ENCODE measurements at regions not wholly inside any gene's neighbourhood (a gene's known extent, or its start where the extent isn't known, plus 50 kb on each side); places are given as distances from the start of the nearest gene placed in this dataset.
"Not testable (repeated sequence)": the region's sequence is repeated elsewhere in the genome, so short reads cannot be mapped to it uniquely, and the experiment has no call there.

DNA sequence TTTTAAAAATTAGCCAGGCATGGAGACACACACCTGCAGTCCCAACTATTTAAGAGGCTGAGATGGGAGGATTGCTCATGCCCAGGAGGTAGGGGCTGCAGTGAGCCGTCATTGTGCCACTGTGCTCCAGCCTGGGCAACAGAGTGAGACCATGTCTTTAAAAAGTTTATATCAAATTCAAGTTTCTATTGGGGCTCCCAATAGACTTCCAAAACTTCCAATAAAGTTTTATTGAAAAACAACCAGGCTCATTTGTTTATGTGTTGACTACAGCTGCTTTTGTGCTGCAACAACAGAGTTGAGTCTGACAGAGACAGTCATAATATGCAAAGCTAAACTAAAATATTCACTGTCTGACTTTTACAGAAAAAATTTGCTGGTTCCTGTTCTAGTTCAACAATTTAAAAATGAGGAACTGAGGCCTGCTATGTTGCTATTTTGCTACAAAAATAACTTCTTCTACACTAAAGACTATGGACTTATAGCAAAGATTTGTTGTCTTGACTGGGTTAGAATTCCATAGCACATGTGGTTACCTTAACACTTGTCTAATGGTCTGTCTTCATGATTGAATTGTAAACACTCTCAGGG is 63.3 kb upstream of the RELL1 start:
- POLR2A ChIA-PET (ENCODE audit: unreplicated experiment), result no interaction called here
- no peaks in the 10 kb centered on the region for H3K4me1 ChIP-seq (replicated peaks; ENCODE audit: insufficient read depth)
- no peaks in the 10 kb centered on the region for H3K36me3 ChIP-seq (ENCODE audit: low read depth)
- no peaks in the 10 kb centered on the region for H3K79me2 ChIP-seq (ENCODE audit: low read depth)
- H3K9me3 ChIP-seq (ENCODE audit: insufficient read depth, low read depth), result no peaks in the 10 kb centered on the region
- no peaks in the 10 kb centered on the region for H3K9me2 ChIP-seq (ENCODE audit: insufficient read depth)
- H3K4me2 ChIP-seq, result no peak overlapping the region
- no peaks in the 10 kb centered on the region for H4K20me1 ChIP-seq (ENCODE audit: insufficient read depth)
- CTCF ChIA-PET, result no interaction called here
- no peaks in the 10 kb centered on the region for H3K27me3 ChIP-seq (ENCODE audit: insufficient read depth, low read depth)
- BruUV-seq (replicated peaks), result no TSS peak
- H3F3A ChIP-seq (ENCODE audit: insufficient read depth, low read depth), result no peaks in the 10 kb centered on the region
- H2AFZ ChIP-seq, result no peak overlapping the region
- DNase-seq, result no peak
- no peak for TF ChIP-seq EZH2 (IDR thresholded peaks at IDR 0.05; ENCODE audit: low read depth)
- TF ChIP-seq, protein P1, sequence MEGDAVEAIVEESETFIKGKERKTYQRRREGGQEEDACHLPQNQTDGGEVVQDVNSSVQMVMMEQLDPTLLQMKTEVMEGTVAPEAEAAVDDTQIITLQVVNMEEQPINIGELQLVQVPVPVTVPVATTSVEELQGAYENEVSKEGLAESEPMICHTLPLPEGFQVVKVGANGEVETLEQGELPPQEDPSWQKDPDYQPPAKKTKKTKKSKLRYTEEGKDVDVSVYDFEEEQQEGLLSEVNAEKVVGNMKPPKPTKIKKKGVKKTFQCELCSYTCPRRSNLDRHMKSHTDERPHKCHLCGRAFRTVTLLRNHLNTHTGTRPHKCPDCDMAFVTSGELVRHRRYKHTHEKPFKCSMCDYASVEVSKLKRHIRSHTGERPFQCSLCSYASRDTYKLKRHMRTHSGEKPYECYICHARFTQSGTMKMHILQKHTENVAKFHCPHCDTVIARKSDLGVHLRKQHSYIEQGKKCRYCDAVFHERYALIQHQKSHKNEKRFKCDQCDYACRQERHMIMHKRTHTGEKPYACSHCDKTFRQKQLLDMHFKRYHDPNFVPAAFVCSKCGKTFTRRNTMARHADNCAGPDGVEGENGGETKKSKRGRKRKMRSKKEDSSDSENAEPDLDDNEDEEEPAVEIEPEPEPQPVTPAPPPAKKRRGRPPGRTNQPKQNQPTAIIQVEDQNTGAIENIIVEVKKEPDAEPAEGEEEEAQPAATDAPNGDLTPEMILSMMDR (conservative IDR thresholded peaks at IDR 0.05), result no peak
- H3K27ac ChIP-seq, result no peak overlapping the region
- intact Hi-C loops (cut with micrococcal nuclease; ENCODE audit: unreplicated experiment), result no loop called here
- H3K4me3 ChIP-seq, result no peak overlapping the region

- no peaks in the 10 kb centered on the region for H3K4me1 ChIP-seq (replicated peaks; ENCODE audit: insufficient read depth)
- POLR2A ChIA-PET (ENCODE audit: unreplicated experiment), result no interaction called here
- no peak for DNase-seq
- H2AFZ ChIP-seq, result no peak overlapping the region
- H3K36me3 ChIP-seq (ENCODE audit: low read depth), result no peaks in the 10 kb centered on the region
- H3K27me3 ChIP-seq (ENCODE audit: insufficient read depth, low read depth), result no peaks in the 10 kb centered on the region
- TF ChIP-seq, protein P1 (conservative IDR thresholded peaks at IDR 0.05), result no peak
- TF ChIP-seq EZH2 (IDR thresholded peaks at IDR 0.05; ENCODE audit: low read depth), result no peak
- H3F3A ChIP-seq (ENCODE audit: insufficient read depth, low read depth), result no peaks in the 10 kb centered on the region
- H3K9me3 ChIP-seq (ENCODE audit: insufficient read depth, low read depth), result no peaks in the 10 kb centered on the region
- H4K20me1 ChIP-seq (ENCODE audit: insufficient read depth), result no peaks in the 10 kb centered on the region
- no peak overlapping the region for H3K4me3 ChIP-seq
- CTCF ChIA-PET, result no interaction called here
- no TSS peak for BruUV-seq (replicated peaks)
- H3K4me2 ChIP-seq, result no peak overlapping the region
- H3K9me2 ChIP-seq (ENCODE audit: insufficient read depth), result no peaks in the 10 kb centered on the region
- H3K79me2 ChIP-seq (ENCODE audit: low read depth), result no peaks in the 10 kb centered on the region
- H3K27ac ChIP-seq, result no peak overlapping the region
- intact Hi-C loops (cut with micrococcal nuclease; ENCODE audit: unreplicated experiment), result no loop called here
These were observed 62.3 kb upstream of the RELL1 start for GRCh38 chr4:37748485-37748884.

- CTCF ChIA-PET, result no interaction called here
These were observed 61.7 kb upstream of the RELL1 start for GRCh38 chr4:37747772-37748330.

GRCh38 chr4:37746852-37747251 is 60.7 kb upstream of the RELL1 start:
- H3K4me1 ChIP-seq (replicated peaks; ENCODE audit: insufficient read depth); CTCF ChIA-PET: not testable (repeated sequence)

More at GRCh38 chr4:37747772-37748330, 61.7 kb upstream of the RELL1 start:
- no TSS peak for BruUV-seq (replicated peaks)
- Histone ChIP-seq H2AFZ (no peak overlapping the region), H3F3A (ENCODE audit: insufficient read depth, low read depth) (no peaks in the 10 kb centered on the region), H3K9me3 (ENCODE audit: insufficient read depth, low read depth) (no peaks in the 10 kb centered on the region), H3K4me1 (replicated peaks; ENCODE audit: insufficient read depth) (no peaks in the 10 kb centered on the region), H3K36me3 (ENCODE audit: low read depth) (no peaks in the 10 kb centered on the region), H3K9me2 (ENCODE audit: insufficient read depth) (no peaks in the 10 kb centered on the region), H3K79me2 (ENCODE audit: low read depth) (no peaks in the 10 kb centered on the region), H4K20me1 (ENCODE audit: insufficient read depth) (no peaks in the 10 kb centered on the region), H3K27ac (no peak overlapping the region), H3K4me3 (no peak overlapping the region), H3K4me2 (no peak overlapping the region), H3K27me3 (ENCODE audit: insufficient read depth, low read depth) (no peaks in the 10 kb centered on the region)
- TF ChIP-seq, protein P1 (conservative IDR thresholded peaks at IDR 0.05), result no peak
- TF ChIP-seq EZH2 (IDR thresholded peaks at IDR 0.05; ENCODE audit: low read depth), result no peak
- intact Hi-C loops (cut with micrococcal nuclease; ENCODE audit: unreplicated experiment), result no loop called here
- DNase-seq, result no peak
- POLR2A ChIA-PET (ENCODE audit: unreplicated experiment), result no interaction called here

More at GRCh38 chr4:37746852-37747251, 60.7 kb upstream of the RELL1 start:
- H3K4me2 ChIP-seq; H3K27ac ChIP-seq; H3F3A ChIP-seq (ENCODE audit: insufficient read depth, low read depth); H3K4me3 ChIP-seq; H2AFZ ChIP-seq; H4K20me1 ChIP-seq (ENCODE audit: insufficient read depth); H3K79me2 ChIP-seq (ENCODE audit: low read depth); POLR2A ChIA-PET (ENCODE audit: unreplicated experiment); H3K9me3 ChIP-seq (ENCODE audit: insufficient read depth, low read depth); H3K27me3 ChIP-seq (ENCODE audit: insufficient read depth, low read depth); H3K9me2 ChIP-seq (ENCODE audit: insufficient read depth); H3K36me3 ChIP-seq (ENCODE audit: low read depth); BruUV-seq (replicated peaks); intact Hi-C loops (cut with micrococcal nuclease; ENCODE audit: unreplicated experiment); DNase-seq: not testable (repeated sequence)

Measured in PC-9 (cell line).